HepG2 (cell line): ENCODE measurements at regions not wholly inside any gene's neighbourhood (a gene's known extent, or its start where the extent isn't known, plus 50 kb on each side); places are given as distances from the start of the nearest gene placed in this dataset.
A peak's percentile ranks its signal among the peaks of the same experiment; 100 is the strongest.

ENCODE experiments used
- ATAC-seq: fragments of 200-7000 bp; cut with Tn5 transposase; 3 replicates; pipeline ENCODE4 v1.9.1; 2020; ENCODE audit warnings: mild to moderate bottlenecking, moderate library complexity
- BruUV-seq: library from RNA; stranded (reverse); fragments of 400-500 nt; replicated peaks from 2 replicates; lab custom pipeline; 2021; lab: Mats Ljungman, UMichigan
- CTCF ChIA-PET: fragments of 300-600 bp; formaldehyde crosslinking; extraction: SDS; loops from one replicate; lab custom pipeline; 2021; ENCODE audit warnings: low total read pairs, inconsistent platforms, low intra/inter-chr PET ratio; lab: Yijun Ruan, JAX
- POLR2A ChIA-PET: fragments of 350-600 bp; sonication (Branson Sonifier 250); formaldehyde crosslinking; loops from one replicate; lab custom pipeline; 2020; ENCODE audit warnings: antibody characterized with exemption, inconsistent platforms; lab: Yijun Ruan, JAX
- DNase-seq: peaks from one replicate; pipeline ENCODE4 v3.0.0-alpha.2; 2015; ENCODE audit warnings: low spot score
- FAIRE-seq: peaks from 3 replicates; lab custom pipeline; 2011; peaks lifted over from hg19 to GRCh38; lab: Jason Lieb, UNC
- H2AFZ ChIP-seq: one replicate; pipeline ENCODE4 v1.6.1; 2011; ENCODE audit warnings: low read length, inconsistent platforms
- H3K27ac ChIP-seq: fragments of 300-600 bp; 3 replicates; pipeline ENCODE4 v1.8.0; 2011; ENCODE audit warnings: mixed run types, mild to moderate bottlenecking, mixed read lengths, low read length, inconsistent platforms; ENCODE audit not compliant: insufficient read depth; ENCODE audit errors: extremely low read length
- H3K27me3 ChIP-seq, 2 experiments: fragments of 200-600 bp in 1 of 2; 2 replicates in 1 of 2; 3 replicates in 1 of 2; pipeline versions ENCODE4 v1.6.0 to v1.8.0; 2011; ENCODE audit warnings: low read length in 2 of 2, mild to moderate bottlenecking in 2 of 2, moderate library complexity in 2 of 2, inconsistent platforms in 1 of 2; ENCODE audit not compliant: insufficient read depth in 2 of 2, control insufficient read depth in 1 of 2
- H3K36me3 ChIP-seq, 2 experiments: fragments of 200-600 bp in 1 of 2; replicated peaks in 1 of 2; 2 replicates in 1 of 2; 3 replicates in 1 of 2; pipeline versions ENCODE4 v1.5.1 to v1.8.0; 2011; ENCODE audit warnings: low read length in 2 of 2, inconsistent platforms in 1 of 2; ENCODE audit not compliant: insufficient read depth in 2 of 2, control insufficient read depth in 1 of 2
- H3K4me1 ChIP-seq: 2 replicates; pipeline ENCODE4 v1.5.1; 2012; ENCODE audit warnings: low read length, inconsistent platforms; ENCODE audit not compliant: insufficient read depth
- H3K4me2 ChIP-seq: 2 replicates; pipeline ENCODE4 v1.6.0; 2011; ENCODE audit warnings: low read depth, low read length, inconsistent platforms
- H3K4me3 ChIP-seq, 3 experiments: fragments of 200-600 bp in 1 of 3; sonication (generic), shearing (Covaris generic) in 1 of 3; replicated peaks in 1 of 3; 2 replicates each; pipeline ENCODE4 v1.5.1; 2011 to 2016; ENCODE audit warnings: low read length in 3 of 3, inconsistent platforms in 2 of 3, low read depth in 2 of 3, mild to moderate bottlenecking in 2 of 3, control low read depth in 1 of 3, mixed read lengths in 1 of 3; ENCODE audit not compliant: insufficient read depth in 1 of 3
- H3K79me2 ChIP-seq: one replicate; pipeline ENCODE4 v1.6.1; 2011; ENCODE audit warnings: low read length, inconsistent platforms; ENCODE audit not compliant: insufficient read depth
- H3K9ac ChIP-seq: 2 replicates; pipeline ENCODE4 v1.6.0; 2011; ENCODE audit warnings: mild to moderate bottlenecking, low read depth, low read length, inconsistent platforms; ENCODE audit not compliant: insufficient read depth
- H3K9me3 ChIP-seq: 2 replicates; pipeline ENCODE4 v1.5.1; 2012; ENCODE audit warnings: mild to moderate bottlenecking, low read length
- H4K20me1 ChIP-seq: 2 replicates; pipeline ENCODE4 v1.6.0; 2011; ENCODE audit warnings: inconsistent platforms, mild to moderate bottlenecking, low read length, moderate library complexity; ENCODE audit not compliant: insufficient read depth
- CTCF ChIP-seq: sonication (generic); formaldehyde crosslinking; IDR thresholded peaks from 2 replicates; pipeline ENCODE4 v1.5.0; 2020; ENCODE audit warnings: mild to moderate bottlenecking, missing genetic modification reagents, moderate library complexity
- ETV5 ChIP-seq: IDR thresholded peaks from 2 replicates; pipeline ENCODE4 v1.6.1; 2018; ENCODE audit warnings: missing biosample characterization, missing genetic modification reagents, inconsistent platforms, borderline replicate concordance
- HMG20A ChIP-seq: IDR thresholded peaks from 2 replicates; pipeline ENCODE4 v1.6.1; 2016; ENCODE audit warnings: borderline replicate concordance
- PHF5A ChIP-seq: IDR thresholded peaks from one replicate; pipeline ENCODE4 v1.6.1; 2018; ENCODE audit warnings: low read depth, missing genetic modification reagents; ENCODE audit not compliant: unreplicated experiment
- RFX3 ChIP-seq: IDR thresholded peaks from 2 replicates; pipeline ENCODE4 v1.6.1; 2016; ENCODE audit warnings: missing biosample characterization, missing genetic modification reagents
- SMARCC2 ChIP-seq: fragments of 450-650 bp; IDR thresholded peaks from 2 replicates; pipeline ENCODE4 v1.6.1; 2017; ENCODE audit warnings: antibody characterized with exemption, mild to moderate bottlenecking
- STAT5B ChIP-seq: sonication (generic); formaldehyde crosslinking; IDR thresholded peaks from 2 replicates; pipeline ENCODE4 v1.4.0; 2020; ENCODE audit warnings: missing genetic modification reagents
- ZBTB42 ChIP-seq: sonication (generic); formaldehyde crosslinking; IDR thresholded peaks from 2 replicates; pipeline ENCODE4 v1.5.0; 2020; ENCODE audit warnings: mild to moderate bottlenecking, missing genetic modification reagents
- ZBTB8A ChIP-seq: sonication (generic); formaldehyde crosslinking; IDR thresholded peaks from 2 replicates; pipeline ENCODE4 v1.4.0; 2020; ENCODE audit warnings: mild to moderate bottlenecking, low read depth, missing genetic modification reagents, borderline replicate concordance
- ZNF652 ChIP-seq: IDR thresholded peaks from 2 replicates; pipeline ENCODE4 v1.6.1; 2016; ENCODE audit warnings: low read depth, borderline replicate concordance
- WGBS: methylation state at CpG from one replicate; pipeline ENCODE4 v1.1.6; 2017; ENCODE audit warnings: low lambda C conversion rate; 5-methylcytosine and 5-hydroxymethylcytosine counted together
- in situ Hi-C: cut with HindIII; loops from 2 replicates; pipeline ENCODE4 v1.10.0; 2017; ENCODE audit warnings: low pct_unique_long_range_greater_than_20kb; ENCODE audit not compliant: extremely low pct_ligation_motif_present
- intact Hi-C: fragments of 100-400 bp; cut with micrococcal nuclease; formaldehyde crosslinking; loops from one replicate; pipeline ENCODE4 v1.10.0; 2022; ENCODE audit not compliant: unreplicated experiment
- TF ChIP-seq, protein P1 (sequence below): sonication (generic); formaldehyde crosslinking; IDR thresholded peaks from 2 replicates; pipeline ENCODE4 v1.5.1; 2020; ENCODE audit warnings: missing genetic modification reagents, mild to moderate bottlenecking, borderline replicate concordance
- TF ChIP-seq, protein P2 (sequence below): sonication (generic); formaldehyde crosslinking; conservative IDR thresholded peaks from 2 replicates; pipeline ENCODE4 v1.8.0; 2022; ENCODE audit warnings: mild to moderate bottlenecking, moderate library complexity, missing genetic modification reagents

DNA sequence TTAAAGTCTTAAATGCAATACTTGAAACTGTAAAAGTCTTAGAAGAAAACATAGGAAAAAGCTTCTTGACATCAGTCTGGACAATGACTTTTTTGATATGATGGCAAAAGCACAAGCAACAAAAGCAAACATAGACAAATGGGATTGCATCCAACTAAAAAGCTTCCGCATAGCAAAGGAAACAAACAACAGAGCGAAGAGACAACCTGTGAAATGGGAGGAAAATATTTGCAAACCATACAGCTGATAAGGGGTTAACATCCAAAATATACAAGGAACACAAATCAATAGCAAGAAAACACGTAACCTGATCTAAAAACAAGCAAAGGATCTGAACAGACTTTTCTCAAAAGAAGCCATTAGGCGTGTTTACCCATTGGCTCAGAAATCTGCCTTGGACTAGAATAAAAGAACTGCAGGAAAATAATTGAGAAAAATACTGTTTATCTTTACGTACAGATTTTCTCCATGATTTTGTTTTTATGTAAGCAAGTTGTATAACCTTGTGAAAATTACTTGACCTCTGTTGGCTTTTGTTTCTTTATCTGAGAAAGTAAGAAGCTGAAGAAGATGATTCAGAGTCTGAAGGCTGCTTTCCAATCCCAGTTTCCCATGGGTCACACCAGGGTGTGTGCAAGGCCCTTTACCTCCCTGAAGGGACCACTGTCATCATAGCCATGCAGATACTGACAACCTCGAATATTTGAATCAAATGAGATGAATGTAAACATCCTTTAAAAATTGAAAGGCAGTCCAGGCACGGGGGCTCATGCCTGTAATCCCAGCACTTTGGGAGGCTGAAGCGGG, 99.1 kb upstream of the LANCL2 start:
- no peaks in the 10 kb centered on the region for H3K79me2 ChIP-seq
- H3K4me1 ChIP-seq: no peaks in the 10 kb centered on the region
- DNase-seq (no peak), ATAC-seq (no peak)
- H3K9ac ChIP-seq: no peak overlapping the region
- in situ Hi-C loops: no loop called here
- H3K4me3 ChIP-seq: no peak overlapping the region
- H3K9me3 ChIP-seq: no peaks in the 10 kb centered on the region
- POLR2A ChIA-PET: no interaction called here
- TF ChIP-seq ZNF652 (peak; percentile 60; the same call in 1 of the 2 replicates), STAT5B (CRISPR knock-in tag) (no peak)
- TF ChIP-seq, all 625 proteins: peak for 1
- peaks cover 2 to 21% of the 10 kb centered on the region in 2 experiments; a peak in 3 of 5 replicates for H3K27me3 ChIP-seq
- no peaks in the 10 kb centered on the region for H4K20me1 ChIP-seq
- H2AFZ ChIP-seq: no peak overlapping the region
- H3K4me2 ChIP-seq: no peak overlapping the region
- CTCF ChIA-PET: no interaction called here
- WGBS: 13% methylated on average over 8 of the region's 8 CpGs
- H3K36me3 ChIP-seq: no peaks in the 10 kb centered on the region
- no TSS peak for BruUV-seq
- H3K27ac ChIP-seq: no peak overlapping the region
- FAIRE-seq: no peak
- intact Hi-C loops: no loop called here

DNA sequence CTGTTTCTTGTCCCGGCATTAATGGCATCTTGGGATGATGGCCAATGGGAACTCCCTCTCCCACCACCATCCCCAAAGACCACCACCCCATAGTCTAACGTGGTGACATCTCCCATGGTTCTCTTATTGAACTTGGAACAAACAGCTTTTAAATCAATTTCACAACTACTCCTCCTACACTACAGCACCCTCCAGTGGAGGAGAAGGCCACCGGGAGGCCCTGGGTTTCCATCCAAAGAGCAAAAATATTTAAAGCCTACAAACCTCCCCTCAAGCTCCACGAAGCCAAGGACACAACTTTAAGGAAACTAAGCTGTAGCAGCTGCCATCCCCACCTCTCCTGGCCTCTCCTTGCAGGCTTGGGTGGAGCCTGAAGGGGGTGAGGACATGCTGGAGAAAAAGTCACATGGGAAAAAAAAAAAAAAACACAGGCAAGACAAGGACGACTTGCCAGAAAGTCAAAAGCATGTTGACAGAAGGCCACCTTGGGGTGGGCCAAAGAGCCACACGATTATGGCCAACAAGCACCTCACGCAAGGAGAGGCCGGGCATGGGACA, 94.0 kb upstream of the LANCL2 start:
- H3K36me3 ChIP-seq: no peaks in the 10 kb centered on the region
- ChIA-PET CTCF (no interaction called here), POLR2A (no interaction called here)
- no TSS peak for BruUV-seq
- DNase-seq (no peak), ATAC-seq (peak; percentile 56), FAIRE-seq (no peak)
- no peaks in the 10 kb centered on the region for H3K9me3 ChIP-seq
- no peak overlapping the region for H3K4me2 ChIP-seq
- 35% methylated on average over 8 of the region's 8 CpGs for WGBS
- no peak overlapping the region for H3K4me3 ChIP-seq
- no peaks in the 10 kb centered on the region for H4K20me1 ChIP-seq
- H3K27ac ChIP-seq: no peak overlapping the region
- no peak overlapping the region for H3K9ac ChIP-seq
- no peaks in the 10 kb centered on the region for H3K79me2 ChIP-seq
- H2AFZ ChIP-seq: no peak overlapping the region
- H3K4me1 ChIP-seq: no peaks in the 10 kb centered on the region
- in situ Hi-C loops: loop anchor here (10.0 kb wide), 1 partner anchor 324 kb away; no protein-coding TSS in a partner anchor
- intact Hi-C loops: no loop called here
- peaks cover 3 to 55% of the 10 kb centered on the region in 2 experiments; a peak in 4 of 5 replicates for H3K27me3 ChIP-seq
- TF ChIP-seq ZBTB8A (CRISPR knock-in tag) (no peak), SMARCC2 (no peak), CTCF (CRISPR knock-in tag) (peak; percentile 19; the same call in 1 of the 2 replicates), RFX3 (CRISPR knock-in tag) (no peak), ETV5 (CRISPR knock-in tag) (no peak), HMG20A (CRISPR knock-in tag) (no peak), ZBTB42 (CRISPR knock-in tag) (no peak), PHF5A (CRISPR knock-in tag) (no peak)
- TF ChIP-seq, protein P1, sequence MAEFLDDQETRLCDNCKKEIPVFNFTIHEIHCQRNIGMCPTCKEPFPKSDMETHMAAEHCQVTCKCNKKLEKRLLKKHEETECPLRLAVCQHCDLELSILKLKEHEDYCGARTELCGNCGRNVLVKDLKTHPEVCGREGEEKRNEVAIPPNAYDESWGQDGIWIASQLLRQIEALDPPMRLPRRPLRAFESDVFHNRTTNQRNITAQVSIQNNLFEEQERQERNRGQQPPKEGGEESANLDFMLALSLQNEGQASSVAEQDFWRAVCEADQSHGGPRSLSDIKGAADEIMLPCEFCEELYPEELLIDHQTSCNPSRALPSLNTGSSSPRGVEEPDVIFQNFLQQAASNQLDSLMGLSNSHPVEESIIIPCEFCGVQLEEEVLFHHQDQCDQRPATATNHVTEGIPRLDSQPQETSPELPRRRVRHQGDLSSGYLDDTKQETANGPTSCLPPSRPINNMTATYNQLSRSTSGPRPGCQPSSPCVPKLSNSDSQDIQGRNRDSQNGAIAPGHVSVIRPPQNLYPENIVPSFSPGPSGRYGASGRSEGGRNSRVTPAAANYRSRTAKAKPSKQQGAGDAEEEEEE (CRISPR knock-in tag): no peak
- TF ChIP-seq, protein P2, sequence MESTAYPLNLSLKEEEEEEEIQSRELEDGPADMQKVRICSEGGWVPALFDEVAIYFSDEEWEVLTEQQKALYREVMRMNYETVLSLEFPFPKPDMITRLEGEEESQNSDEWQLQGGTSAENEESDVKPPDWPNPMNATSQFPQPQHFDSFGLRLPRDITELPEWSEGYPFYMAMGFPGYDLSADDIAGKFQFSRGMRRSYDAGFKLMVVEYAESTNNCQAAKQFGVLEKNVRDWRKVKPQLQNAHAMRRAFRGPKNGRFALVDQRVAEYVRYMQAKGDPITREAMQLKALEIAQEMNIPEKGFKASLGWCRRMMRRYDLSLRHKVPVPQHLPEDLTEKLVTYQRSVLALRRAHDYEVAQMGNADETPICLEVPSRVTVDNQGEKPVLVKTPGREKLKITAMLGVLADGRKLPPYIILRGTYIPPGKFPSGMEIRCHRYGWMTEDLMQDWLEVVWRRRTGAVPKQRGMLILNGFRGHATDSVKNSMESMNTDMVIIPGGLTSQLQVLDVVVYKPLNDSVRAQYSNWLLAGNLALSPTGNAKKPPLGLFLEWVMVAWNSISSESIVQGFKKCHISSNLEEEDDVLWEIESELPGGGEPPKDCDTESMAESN (CRISPR knock-in tag): no peak
